ENCODE measurements at regions not wholly inside any gene's neighbourhood (a gene's known extent, or its start where the extent isn't known, plus 50 kb on each side); places are given as distances from the start of the nearest gene placed in this dataset.

DNA sequence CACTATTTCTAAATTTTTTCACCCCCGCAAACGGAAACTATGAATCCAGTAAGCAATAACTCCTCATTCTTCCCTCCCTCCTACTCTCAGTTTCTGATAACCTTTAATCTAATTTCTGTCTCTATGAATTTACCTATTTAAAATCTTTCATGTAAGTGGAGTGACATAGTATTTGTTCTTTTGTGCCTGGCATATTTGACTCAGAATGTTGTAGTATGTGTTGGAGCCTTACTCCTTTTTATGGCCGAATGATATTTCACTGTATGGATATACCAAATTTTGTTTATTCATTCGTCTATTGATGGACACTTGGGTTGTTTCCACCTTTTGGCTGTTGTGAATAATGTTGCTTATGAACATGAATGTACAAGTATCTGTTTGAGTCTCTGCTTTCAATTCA is 61.1 kb upstream of the C1GALT1C1 start:
- TF ChIP-seq ZNF121 (tag by site-specific recombination; IDR thresholded peaks at IDR 0.05) (no peak), YY1 (tag by site-specific recombination; IDR thresholded peaks at IDR 0.05) (no peak), GLI2 (tag by site-specific recombination; IDR thresholded peaks at IDR 0.05; ENCODE audit: borderline replicate concordance, low read depth) (no peak), SCRT2 (tag by site-specific recombination; IDR thresholded peaks at IDR 0.05) (no peak), ZNF350 (tag by site-specific recombination; IDR thresholded peaks at IDR 0.05) (no peak)
- TF ChIP-seq, protein P1, sequence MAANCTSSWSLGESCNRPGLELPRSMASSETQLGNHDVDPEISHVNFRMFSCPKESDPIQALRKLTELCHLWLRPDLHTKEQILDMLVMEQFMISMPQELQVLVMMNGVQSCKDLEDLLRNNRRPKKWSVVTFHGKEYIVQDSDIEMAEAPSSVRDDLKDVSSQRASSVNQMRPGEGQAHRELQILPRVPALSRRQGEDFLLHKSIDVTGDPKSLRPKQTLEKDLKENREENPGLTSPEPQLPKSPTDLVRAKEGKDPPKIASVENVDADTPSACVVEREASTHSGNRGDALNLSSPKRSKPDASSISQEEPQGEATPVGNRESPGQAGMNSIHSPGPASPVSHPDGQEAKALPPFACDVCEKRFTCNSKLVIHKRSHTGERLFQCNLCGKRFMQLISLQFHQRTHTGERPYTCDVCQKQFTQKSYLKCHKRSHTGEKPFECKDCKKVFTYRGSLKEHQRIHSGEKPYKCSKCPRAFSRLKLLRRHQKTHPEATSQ (tag by site-specific recombination; IDR thresholded peaks at IDR 0.05), result no peak
- TF ChIP-seq, protein P2, sequence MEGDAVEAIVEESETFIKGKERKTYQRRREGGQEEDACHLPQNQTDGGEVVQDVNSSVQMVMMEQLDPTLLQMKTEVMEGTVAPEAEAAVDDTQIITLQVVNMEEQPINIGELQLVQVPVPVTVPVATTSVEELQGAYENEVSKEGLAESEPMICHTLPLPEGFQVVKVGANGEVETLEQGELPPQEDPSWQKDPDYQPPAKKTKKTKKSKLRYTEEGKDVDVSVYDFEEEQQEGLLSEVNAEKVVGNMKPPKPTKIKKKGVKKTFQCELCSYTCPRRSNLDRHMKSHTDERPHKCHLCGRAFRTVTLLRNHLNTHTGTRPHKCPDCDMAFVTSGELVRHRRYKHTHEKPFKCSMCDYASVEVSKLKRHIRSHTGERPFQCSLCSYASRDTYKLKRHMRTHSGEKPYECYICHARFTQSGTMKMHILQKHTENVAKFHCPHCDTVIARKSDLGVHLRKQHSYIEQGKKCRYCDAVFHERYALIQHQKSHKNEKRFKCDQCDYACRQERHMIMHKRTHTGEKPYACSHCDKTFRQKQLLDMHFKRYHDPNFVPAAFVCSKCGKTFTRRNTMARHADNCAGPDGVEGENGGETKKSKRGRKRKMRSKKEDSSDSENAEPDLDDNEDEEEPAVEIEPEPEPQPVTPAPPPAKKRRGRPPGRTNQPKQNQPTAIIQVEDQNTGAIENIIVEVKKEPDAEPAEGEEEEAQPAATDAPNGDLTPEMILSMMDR (tag by site-specific recombination; IDR thresholded peaks at IDR 0.05), result no peak
- TF ChIP-seq, protein P3, sequence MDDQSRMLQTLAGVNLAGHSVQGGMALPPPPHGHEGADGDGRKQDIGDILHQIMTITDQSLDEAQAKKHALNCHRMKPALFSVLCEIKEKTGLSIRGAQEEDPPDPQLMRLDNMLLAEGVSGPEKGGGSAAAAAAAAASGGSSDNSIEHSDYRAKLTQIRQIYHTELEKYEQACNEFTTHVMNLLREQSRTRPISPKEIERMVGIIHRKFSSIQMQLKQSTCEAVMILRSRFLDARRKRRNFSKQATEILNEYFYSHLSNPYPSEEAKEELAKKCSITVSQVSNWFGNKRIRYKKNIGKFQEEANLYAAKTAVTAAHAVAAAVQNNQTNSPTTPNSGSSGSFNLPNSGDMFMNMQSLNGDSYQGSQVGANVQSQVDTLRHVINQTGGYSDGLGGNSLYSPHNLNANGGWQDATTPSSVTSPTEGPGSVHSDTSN (CRISPR knock-in tag; IDR thresholded peaks at IDR 0.05), result no peak

All from HEK293 (cell line).